Fibroblast of lung (primary cell): ENCODE measurements at regions not wholly inside any gene's neighbourhood (a gene's known extent, or its start where the extent isn't known, plus 50 kb on each side); places are given as distances from the start of the nearest gene placed in this dataset.

Experiments
- DNase-seq, 2 donors: peaks; one replicate each; pipeline versions ENCODE4 v3.0.0 to v3.0.0-alpha.2; 2010; ENCODE audit warnings: low read depth in 2 of 2
- H2AFZ ChIP-seq: 2 replicates; pipeline ENCODE4 v1.5.1; 2012; ENCODE audit warnings: low read length, control low read depth, inconsistent platforms
- H3K27ac ChIP-seq: 2 replicates; pipeline ENCODE4 v1.5.1; 2011; ENCODE audit warnings: low read length, control low read depth; ENCODE audit not compliant: insufficient read depth
- H3K27me3 ChIP-seq: 2 replicates; pipeline ENCODE4 v1.5.1; 2011; ENCODE audit warnings: mild to moderate bottlenecking, low read length; ENCODE audit not compliant: control insufficient read depth, insufficient read depth
- H3K36me3 ChIP-seq: 2 replicates; pipeline ENCODE4 v1.5.1; 2011; ENCODE audit warnings: low read length; ENCODE audit not compliant: control insufficient read depth, insufficient read depth
- H3K4me1 ChIP-seq: 2 replicates; pipeline ENCODE4 v1.5.1; 2011; ENCODE audit warnings: low read length; ENCODE audit not compliant: control insufficient read depth, insufficient read depth; ENCODE audit errors: extremely low read depth
- H3K4me2 ChIP-seq: 2 replicates; pipeline ENCODE4 v1.5.1; 2011; ENCODE audit warnings: low read length, control low read depth; ENCODE audit not compliant: insufficient read depth; ENCODE audit errors: extremely low read depth
- H3K4me3 ChIP-seq, 4 experiments: fragments of 200-600 bp in 1 of 4; sonication (generic) in 1 of 4; replicated peaks in 1 of 4; 2 replicates each; pipeline ENCODE4 v1.5.1; 2011 to 2016; ENCODE audit warnings: low read length in 4 of 4, low read depth in 3 of 4, mild to moderate bottlenecking in 3 of 4, control low read depth in 2 of 4, inconsistent platforms in 1 of 4, mixed read lengths in 1 of 4; ENCODE audit not compliant: insufficient read depth in 1 of 4; ENCODE audit errors: control extremely low read depth in 1 of 4
- H3K79me2 ChIP-seq: 2 replicates; pipeline ENCODE4 v1.5.1; 2012; ENCODE audit warnings: mild to moderate bottlenecking, low read length, inconsistent platforms; ENCODE audit not compliant: control insufficient read depth, insufficient read depth
- H3K9ac ChIP-seq: 2 replicates; pipeline ENCODE4 v1.5.1; 2011; ENCODE audit warnings: mild to moderate bottlenecking, low read length, control low read depth; ENCODE audit not compliant: insufficient read depth
- H3K9me3 ChIP-seq: 2 replicates; pipeline ENCODE4 v1.5.1; 2012; ENCODE audit warnings: low read depth, low read length; ENCODE audit not compliant: control insufficient read depth, insufficient read depth
- H4K20me1 ChIP-seq: 2 replicates; pipeline ENCODE4 v1.5.1; 2011; ENCODE audit warnings: low read length; ENCODE audit not compliant: control insufficient read depth, insufficient read depth; ENCODE audit errors: extremely low read depth
- EZH2 ChIP-seq: IDR thresholded peaks from 2 replicates; pipeline ENCODE4 v1.5.1; 2012; ENCODE audit warnings: low read length, control low read depth, mild to moderate bottlenecking; ENCODE audit errors: missing control alignments
- TF ChIP-seq, protein P1 (sequence below), 2 donors: IDR thresholded peaks in 1 of 2; conservative IDR thresholded peaks in 1 of 2; 1 replicate in 1 of 2; 2 replicates in 1 of 2; pipeline ENCODE4 v1.5.1; 2011 to 2012; ENCODE audit warnings: low read length in 2 of 2, control low read depth in 1 of 2, inconsistent platforms in 1 of 2, low read depth in 1 of 2, mild to moderate bottlenecking in 1 of 2

GRCh38 chr5:52693836-52694235 is 93.9 kb upstream of the ITGA1 start:
- Histone ChIP-seq H3K9me3 (no peaks in the 10 kb centered on the region), H3K4me2 (no peak overlapping the region), H3K27ac (no peak overlapping the region), H3K79me2 (no peaks in the 10 kb centered on the region), H3K9ac (no peak overlapping the region), H3K27me3 (no peaks in the 10 kb centered on the region), H3K36me3 (no peaks in the 10 kb centered on the region), H3K4me3 (no peak overlapping the region), H3K4me1 (peaks cover 2% of the 10 kb centered on the region), H2AFZ (no peak overlapping the region), H4K20me1 (no peaks in the 10 kb centered on the region)
- TF ChIP-seq, protein P1, sequence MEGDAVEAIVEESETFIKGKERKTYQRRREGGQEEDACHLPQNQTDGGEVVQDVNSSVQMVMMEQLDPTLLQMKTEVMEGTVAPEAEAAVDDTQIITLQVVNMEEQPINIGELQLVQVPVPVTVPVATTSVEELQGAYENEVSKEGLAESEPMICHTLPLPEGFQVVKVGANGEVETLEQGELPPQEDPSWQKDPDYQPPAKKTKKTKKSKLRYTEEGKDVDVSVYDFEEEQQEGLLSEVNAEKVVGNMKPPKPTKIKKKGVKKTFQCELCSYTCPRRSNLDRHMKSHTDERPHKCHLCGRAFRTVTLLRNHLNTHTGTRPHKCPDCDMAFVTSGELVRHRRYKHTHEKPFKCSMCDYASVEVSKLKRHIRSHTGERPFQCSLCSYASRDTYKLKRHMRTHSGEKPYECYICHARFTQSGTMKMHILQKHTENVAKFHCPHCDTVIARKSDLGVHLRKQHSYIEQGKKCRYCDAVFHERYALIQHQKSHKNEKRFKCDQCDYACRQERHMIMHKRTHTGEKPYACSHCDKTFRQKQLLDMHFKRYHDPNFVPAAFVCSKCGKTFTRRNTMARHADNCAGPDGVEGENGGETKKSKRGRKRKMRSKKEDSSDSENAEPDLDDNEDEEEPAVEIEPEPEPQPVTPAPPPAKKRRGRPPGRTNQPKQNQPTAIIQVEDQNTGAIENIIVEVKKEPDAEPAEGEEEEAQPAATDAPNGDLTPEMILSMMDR (conservative IDR thresholded peaks at IDR 0.05 in 1 of 2, IDR thresholded peaks at IDR 0.05 in 1 of 2; ENCODE audit: low read depth in 1 of 2, low read length in 2 of 2), result no peak
- TF ChIP-seq EZH2, result no peak
- DNase-seq, result no peak

DNA sequence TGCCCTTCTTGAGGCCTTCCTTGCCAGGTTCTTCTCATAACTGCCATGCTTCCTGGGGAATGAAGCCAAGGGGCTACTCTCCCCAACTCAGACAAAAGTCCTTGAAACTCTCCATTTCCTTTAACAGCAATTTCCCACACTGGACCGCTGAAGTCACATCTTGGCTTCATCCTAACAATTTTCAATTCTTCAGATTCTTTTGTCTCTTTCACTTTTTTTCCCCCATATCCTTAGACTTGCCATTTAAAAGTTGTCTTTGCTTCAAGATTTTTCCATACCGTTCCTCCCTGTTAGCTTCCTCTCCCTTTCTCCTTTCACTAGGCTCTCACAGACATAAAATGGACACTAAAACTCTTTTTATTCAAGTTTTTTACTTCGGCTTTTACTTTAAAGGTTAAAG is 93.1 kb upstream of the ITGA1 start:
- no peaks in the 10 kb centered on the region for H3K36me3 ChIP-seq
- no peaks in the 10 kb centered on the region for H3K79me2 ChIP-seq
- H3K9ac ChIP-seq, result no peak overlapping the region
- peaks cover 2% of the 10 kb centered on the region for H3K4me1 ChIP-seq
- TF ChIP-seq, protein P1 (conservative IDR thresholded peaks at IDR 0.05 in 1 of 2, IDR thresholded peaks at IDR 0.05 in 1 of 2; ENCODE audit: low read depth in 1 of 2, low read length in 2 of 2), result no peak
- TF ChIP-seq EZH2, result no peak
- H3K4me2 ChIP-seq, result no peak overlapping the region
- no peak overlapping the region for H3K4me3 ChIP-seq
- no peak overlapping the region for H2AFZ ChIP-seq
- H3K27me3 ChIP-seq, result no peaks in the 10 kb centered on the region
- no peaks in the 10 kb centered on the region for H4K20me1 ChIP-seq
- H3K9me3 ChIP-seq, result no peaks in the 10 kb centered on the region
- no peak overlapping the region for H3K27ac ChIP-seq
- DNase-seq, result no peak

DNA sequence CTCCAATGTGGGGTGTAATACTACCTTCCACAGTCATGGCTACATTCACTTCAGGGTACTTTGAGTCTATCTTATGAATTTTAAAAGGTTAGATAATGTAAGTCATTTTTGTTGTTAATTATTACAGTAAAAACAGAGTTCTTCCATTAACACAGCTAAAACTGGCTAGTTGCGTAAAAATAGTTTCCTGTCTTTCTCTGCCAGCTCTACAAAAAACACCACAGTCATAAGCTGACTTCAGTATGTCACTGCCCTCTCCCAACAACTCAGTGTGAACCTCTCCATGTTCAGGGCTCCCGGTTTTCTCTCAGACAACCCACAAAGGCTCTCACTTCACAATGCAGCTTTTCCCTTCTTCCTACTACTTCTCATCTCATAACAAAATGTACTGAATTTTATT is 84.8 kb upstream of the ITGA1 start:
- no peak for DNase-seq
- no peak overlapping the region for H3K27ac ChIP-seq
- no peak for TF ChIP-seq EZH2
- TF ChIP-seq, protein P1 (conservative IDR thresholded peaks at IDR 0.05 in 1 of 2, IDR thresholded peaks at IDR 0.05 in 1 of 2; ENCODE audit: low read depth in 1 of 2, low read length in 2 of 2), result no peak
- H3K4me2 ChIP-seq, result no peak overlapping the region
- no peak overlapping the region for H3K4me3 ChIP-seq
- H3K9me3 ChIP-seq, result no peaks in the 10 kb centered on the region
- H3K36me3 ChIP-seq, result no peaks in the 10 kb centered on the region
- H4K20me1 ChIP-seq, result no peaks in the 10 kb centered on the region
- H3K27me3 ChIP-seq, result no peaks in the 10 kb centered on the region
- H3K4me1 ChIP-seq, result no peaks in the 10 kb centered on the region
- H3K79me2 ChIP-seq, result no peaks in the 10 kb centered on the region
- H3K9ac ChIP-seq, result no peak overlapping the region
- peak overlapping the region; percentile 53 for H2AFZ ChIP-seq
